HepG2 (cell line): ENCODE measurements at regions not wholly inside any gene's neighbourhood (a gene's known extent, or its start where the extent isn't known, plus 50 kb on each side); places are given as distances from the start of the nearest gene placed in this dataset.

Source experiments
- ATAC-seq: fragments of 200-7000 bp; cut with Tn5 transposase; 3 replicates; pipeline ENCODE4 v1.9.1; 2020; ENCODE audit warnings: mild to moderate bottlenecking, moderate library complexity
- BruUV-seq: library from RNA; stranded (reverse); fragments of 400-500 nt; replicated peaks from 2 replicates; lab custom pipeline; 2021; lab: Mats Ljungman, UMichigan
- CTCF ChIA-PET: fragments of 300-600 bp; formaldehyde crosslinking; extraction: SDS; loops from one replicate; lab custom pipeline; 2021; ENCODE audit warnings: low total read pairs, inconsistent platforms, low intra/inter-chr PET ratio; lab: Yijun Ruan, JAX
- POLR2A ChIA-PET: fragments of 350-600 bp; sonication (Branson Sonifier 250); formaldehyde crosslinking; loops from one replicate; lab custom pipeline; 2020; ENCODE audit warnings: antibody characterized with exemption, inconsistent platforms; lab: Yijun Ruan, JAX
- DNase-seq: peaks from one replicate; pipeline ENCODE4 v3.0.0-alpha.2; 2015; ENCODE audit warnings: low spot score
- FAIRE-seq: peaks from 3 replicates; lab custom pipeline; 2011; peaks lifted over from hg19 to GRCh38; lab: Jason Lieb, UNC
- H2AFZ ChIP-seq: one replicate; pipeline ENCODE4 v1.6.1; 2011; ENCODE audit warnings: low read length, inconsistent platforms
- H3K27ac ChIP-seq: fragments of 300-600 bp; 3 replicates; pipeline ENCODE4 v1.8.0; 2011; ENCODE audit warnings: mixed run types, mild to moderate bottlenecking, mixed read lengths, low read length, inconsistent platforms; ENCODE audit not compliant: insufficient read depth; ENCODE audit errors: extremely low read length
- H3K27me3 ChIP-seq, 2 experiments: fragments of 200-600 bp in 1 of 2; 2 replicates in 1 of 2; 3 replicates in 1 of 2; pipeline versions ENCODE4 v1.6.0 to v1.8.0; 2011; ENCODE audit warnings: low read length in 2 of 2, mild to moderate bottlenecking in 2 of 2, moderate library complexity in 2 of 2, inconsistent platforms in 1 of 2; ENCODE audit not compliant: insufficient read depth in 2 of 2, control insufficient read depth in 1 of 2
- H3K36me3 ChIP-seq, 2 experiments: fragments of 200-600 bp in 1 of 2; replicated peaks in 1 of 2; 2 replicates in 1 of 2; 3 replicates in 1 of 2; pipeline versions ENCODE4 v1.5.1 to v1.8.0; 2011; ENCODE audit warnings: low read length in 2 of 2, inconsistent platforms in 1 of 2; ENCODE audit not compliant: insufficient read depth in 2 of 2, control insufficient read depth in 1 of 2
- H3K4me1 ChIP-seq: 2 replicates; pipeline ENCODE4 v1.5.1; 2012; ENCODE audit warnings: low read length, inconsistent platforms; ENCODE audit not compliant: insufficient read depth
- H3K4me2 ChIP-seq: 2 replicates; pipeline ENCODE4 v1.6.0; 2011; ENCODE audit warnings: low read depth, low read length, inconsistent platforms
- H3K4me3 ChIP-seq, 3 experiments: fragments of 200-600 bp in 1 of 3; sonication (generic), shearing (Covaris generic) in 1 of 3; replicated peaks in 1 of 3; 2 replicates each; pipeline ENCODE4 v1.5.1; 2011 to 2016; ENCODE audit warnings: low read length in 3 of 3, inconsistent platforms in 2 of 3, low read depth in 2 of 3, mild to moderate bottlenecking in 2 of 3, control low read depth in 1 of 3, mixed read lengths in 1 of 3; ENCODE audit not compliant: insufficient read depth in 1 of 3
- H3K79me2 ChIP-seq: one replicate; pipeline ENCODE4 v1.6.1; 2011; ENCODE audit warnings: low read length, inconsistent platforms; ENCODE audit not compliant: insufficient read depth
- H3K9ac ChIP-seq: 2 replicates; pipeline ENCODE4 v1.6.0; 2011; ENCODE audit warnings: mild to moderate bottlenecking, low read depth, low read length, inconsistent platforms; ENCODE audit not compliant: insufficient read depth
- H3K9me3 ChIP-seq: 2 replicates; pipeline ENCODE4 v1.5.1; 2012; ENCODE audit warnings: mild to moderate bottlenecking, low read length
- H4K20me1 ChIP-seq: 2 replicates; pipeline ENCODE4 v1.6.0; 2011; ENCODE audit warnings: inconsistent platforms, mild to moderate bottlenecking, low read length, moderate library complexity; ENCODE audit not compliant: insufficient read depth
- CBX5 ChIP-seq: sonication (generic); formaldehyde crosslinking; IDR thresholded peaks from 2 replicates; pipeline ENCODE4 v1.4.0; 2020; ENCODE audit warnings: missing genetic modification reagents, borderline replicate concordance
- CEBPB ChIP-seq: IDR thresholded peaks from 2 replicates; pipeline ENCODE4 v1.6.1; 2011; ENCODE audit warnings: low read depth, low read length, improper control_type of control experiment, borderline replicate concordance
- WGBS: methylation state at CpG from one replicate; pipeline ENCODE4 v1.1.6; 2017; ENCODE audit warnings: low lambda C conversion rate; 5-methylcytosine and 5-hydroxymethylcytosine counted together
- in situ Hi-C: cut with HindIII; loops from 2 replicates; pipeline ENCODE4 v1.10.0; 2017; ENCODE audit warnings: low pct_unique_long_range_greater_than_20kb; ENCODE audit not compliant: extremely low pct_ligation_motif_present
- intact Hi-C: fragments of 100-400 bp; cut with micrococcal nuclease; formaldehyde crosslinking; loops from one replicate; pipeline ENCODE4 v1.10.0; 2022; ENCODE audit not compliant: unreplicated experiment
- TF ChIP-seq, protein P1 (sequence below): sonication (generic); formaldehyde crosslinking; IDR thresholded peaks from 2 replicates; pipeline ENCODE4 v1.5.0; 2020; ENCODE audit warnings: mild to moderate bottlenecking, missing genetic modification reagents
- TF ChIP-seq, protein P2 (sequence below): sonication (generic); formaldehyde crosslinking; IDR thresholded peaks from 2 replicates; pipeline ENCODE4 v1.4.0; 2020; ENCODE audit warnings: missing genetic modification reagents

DNA sequence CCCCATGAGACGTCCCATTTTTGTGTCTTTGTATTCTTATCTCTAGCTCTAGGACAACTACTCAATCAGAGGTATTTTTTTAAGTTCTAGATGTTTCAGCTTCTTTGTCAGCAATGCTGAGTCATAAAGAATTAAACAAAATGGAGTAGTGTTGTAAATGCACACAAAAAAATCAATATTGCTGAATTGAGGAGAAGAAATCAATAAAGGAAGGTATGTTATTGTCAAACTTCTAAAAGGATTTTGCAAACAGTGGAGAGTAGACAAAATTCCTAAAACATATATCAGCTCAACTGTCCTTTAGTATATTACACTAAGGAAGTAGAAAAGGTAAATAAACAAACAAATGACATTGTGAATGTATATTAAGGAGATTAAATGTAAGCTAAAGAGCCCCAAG is 726.1 kb upstream of the NRXN1 start (continued):
- TF ChIP-seq, protein P1, sequence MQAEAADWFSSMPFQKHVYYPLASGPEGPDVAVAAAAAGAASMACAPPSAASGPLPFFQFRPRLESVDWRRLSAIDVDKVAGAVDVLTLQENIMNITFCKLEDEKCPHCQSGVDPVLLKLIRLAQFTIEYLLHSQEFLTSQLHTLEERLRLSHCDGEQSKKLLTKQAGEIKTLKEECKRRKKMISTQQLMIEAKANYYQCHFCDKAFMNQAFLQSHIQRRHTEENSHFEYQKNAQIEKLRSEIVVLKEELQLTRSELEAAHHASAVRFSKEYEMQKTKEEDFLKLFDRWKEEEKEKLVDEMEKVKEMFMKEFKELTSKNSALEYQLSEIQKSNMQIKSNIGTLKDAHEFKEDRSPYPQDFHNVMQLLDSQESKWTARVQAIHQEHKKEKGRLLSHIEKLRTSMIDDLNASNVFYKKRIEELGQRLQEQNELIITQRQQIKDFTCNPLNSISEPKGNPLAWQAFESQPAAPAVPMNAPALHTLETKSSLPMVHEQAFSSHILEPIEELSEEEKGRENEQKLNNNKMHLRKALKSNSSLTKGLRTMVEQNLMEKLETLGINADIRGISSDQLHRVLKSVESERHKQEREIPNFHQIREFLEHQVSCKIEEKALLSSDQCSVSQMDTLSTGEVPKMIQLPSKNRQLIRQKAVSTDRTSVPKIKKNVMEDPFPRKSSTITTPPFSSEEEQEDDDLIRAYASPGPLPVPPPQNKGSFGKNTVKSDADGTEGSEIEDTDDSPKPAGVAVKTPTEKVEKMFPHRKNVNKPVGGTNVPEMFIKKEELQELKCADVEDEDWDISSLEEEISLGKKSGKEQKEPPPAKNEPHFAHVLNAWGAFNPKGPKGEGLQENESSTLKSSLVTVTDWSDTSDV = no peak

DNA sequence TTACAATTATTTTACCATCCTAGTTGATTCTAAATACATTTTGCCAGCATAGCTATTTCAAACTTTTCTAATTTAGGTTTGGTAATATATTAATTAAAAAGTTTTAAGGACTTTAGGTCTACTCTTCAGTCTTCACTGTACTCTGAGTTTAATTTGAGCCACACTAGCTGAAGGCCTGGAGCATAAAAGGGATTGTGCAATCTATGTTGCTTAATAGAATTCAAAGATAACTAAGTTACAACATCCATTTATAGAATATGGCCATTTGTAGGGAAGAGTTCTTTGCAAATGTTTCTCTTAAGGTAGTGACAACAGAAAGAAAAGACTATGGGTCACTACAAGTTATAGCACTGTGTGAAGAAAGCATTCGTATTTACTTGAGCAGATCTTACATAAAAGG is 702.2 kb upstream of the NRXN1 start:
- no peak overlapping the region for H3K9ac ChIP-seq
- CTCF ChIA-PET = no interaction called here
- TF ChIP-seq CEBPB (peak; percentile 88), CBX5 (CRISPR knock-in tag) (no peak)
- TF ChIP-seq, protein P2, sequence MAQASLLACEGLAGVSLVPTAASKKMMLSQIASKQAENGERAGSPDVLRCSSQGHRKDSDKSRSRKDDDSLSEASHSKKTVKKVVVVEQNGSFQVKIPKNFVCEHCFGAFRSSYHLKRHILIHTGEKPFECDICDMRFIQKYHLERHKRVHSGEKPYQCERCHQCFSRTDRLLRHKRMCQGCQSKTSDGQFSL = no peak
- TF ChIP-seq, all 625 proteins: peak for 1
- intact Hi-C loops = no loop called here
- DNase-seq = no peak
- FAIRE-seq = no peak
- H3K36me3 ChIP-seq = no peaks in the 10 kb centered on the region
- no peak overlapping the region for H3K4me2 ChIP-seq
- in situ Hi-C loops = no loop called here
- no peaks in the 10 kb centered on the region for H3K4me1 ChIP-seq
- 31% methylated on average over 1 of the region's 1 CpG for WGBS
- no peaks in the 10 kb centered on the region for H4K20me1 ChIP-seq
- H3K27ac ChIP-seq = no peak overlapping the region
- ATAC-seq = no peak
- H2AFZ ChIP-seq = no peak overlapping the region
- H3K9me3 ChIP-seq = peaks cover 5% of the 10 kb centered on the region; the same call in 1 of the 2 replicates
- H3K27me3 ChIP-seq = no peaks in the 10 kb centered on the region
- POLR2A ChIA-PET = no interaction called here
- H3K4me3 ChIP-seq = no peak overlapping the region
- H3K79me2 ChIP-seq = no peaks in the 10 kb centered on the region
- no TSS peak for BruUV-seq
